Fibroblast of lung (primary cell): ENCODE measurements at regions not wholly inside any gene's neighbourhood (a gene's known extent, or its start where the extent isn't known, plus 50 kb on each side); places are given as distances from the start of the nearest gene placed in this dataset.

Experiments
- EZH2 ChIP-seq: IDR thresholded peaks from 2 replicates; pipeline ENCODE4 v1.5.1; 2012; ENCODE audit warnings: low read length, control low read depth, mild to moderate bottlenecking; ENCODE audit errors: missing control alignments
- TF ChIP-seq, protein P1 (sequence below), 2 donors: IDR thresholded peaks in 1 of 2; conservative IDR thresholded peaks in 1 of 2; 1 replicate in 1 of 2; 2 replicates in 1 of 2; pipeline ENCODE4 v1.5.1; 2011 to 2012; ENCODE audit warnings: low read length in 2 of 2, control low read depth in 1 of 2, inconsistent platforms in 1 of 2, low read depth in 1 of 2, mild to moderate bottlenecking in 1 of 2

DNA sequence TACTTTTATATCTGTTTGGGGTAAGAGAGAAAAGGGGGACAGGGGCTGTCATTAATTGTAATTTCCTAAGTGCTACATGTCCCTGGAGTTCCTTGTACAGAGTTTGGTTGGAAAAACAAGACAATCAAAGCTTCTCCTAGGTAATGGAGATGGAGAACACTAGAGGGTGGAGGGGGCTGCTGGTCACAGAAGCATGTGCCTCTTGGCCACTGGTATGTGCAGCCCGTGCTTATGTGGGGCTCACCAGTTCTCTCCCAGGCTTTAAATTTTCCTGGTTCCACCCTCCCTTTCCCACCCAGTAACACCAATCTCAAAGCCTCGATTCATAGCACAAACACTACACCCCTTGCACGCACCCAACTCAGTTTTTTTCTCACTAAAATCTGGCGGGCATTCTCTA is 165.6 kb downstream of the SAMD5 start:
- TF ChIP-seq, protein P1, sequence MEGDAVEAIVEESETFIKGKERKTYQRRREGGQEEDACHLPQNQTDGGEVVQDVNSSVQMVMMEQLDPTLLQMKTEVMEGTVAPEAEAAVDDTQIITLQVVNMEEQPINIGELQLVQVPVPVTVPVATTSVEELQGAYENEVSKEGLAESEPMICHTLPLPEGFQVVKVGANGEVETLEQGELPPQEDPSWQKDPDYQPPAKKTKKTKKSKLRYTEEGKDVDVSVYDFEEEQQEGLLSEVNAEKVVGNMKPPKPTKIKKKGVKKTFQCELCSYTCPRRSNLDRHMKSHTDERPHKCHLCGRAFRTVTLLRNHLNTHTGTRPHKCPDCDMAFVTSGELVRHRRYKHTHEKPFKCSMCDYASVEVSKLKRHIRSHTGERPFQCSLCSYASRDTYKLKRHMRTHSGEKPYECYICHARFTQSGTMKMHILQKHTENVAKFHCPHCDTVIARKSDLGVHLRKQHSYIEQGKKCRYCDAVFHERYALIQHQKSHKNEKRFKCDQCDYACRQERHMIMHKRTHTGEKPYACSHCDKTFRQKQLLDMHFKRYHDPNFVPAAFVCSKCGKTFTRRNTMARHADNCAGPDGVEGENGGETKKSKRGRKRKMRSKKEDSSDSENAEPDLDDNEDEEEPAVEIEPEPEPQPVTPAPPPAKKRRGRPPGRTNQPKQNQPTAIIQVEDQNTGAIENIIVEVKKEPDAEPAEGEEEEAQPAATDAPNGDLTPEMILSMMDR (conservative IDR thresholded peaks at IDR 0.05 in 1 of 2, IDR thresholded peaks at IDR 0.05 in 1 of 2; ENCODE audit: low read depth in 1 of 2, low read length in 2 of 2) = no peak
- TF ChIP-seq EZH2 = no peak
